Activated naive CD8-positive, alpha-beta T cell treated with anti-CD3 and anti-CD28 coated beads, Interleukin-2, amount 10 ng/mL, durations not matched to agents 7 days and 5 days (primary cell): ENCODE measurements at regions not wholly inside any gene's neighbourhood (a gene's known extent, or its start where the extent isn't known, plus 50 kb on each side); places are given as distances from the start of the nearest gene placed in this dataset.
"Not testable (repeated sequence)": the region's sequence is repeated elsewhere in the genome, so short reads cannot be mapped to it uniquely, and the experiment has no call there.

ENCODE experiments used
- ATAC-seq: fragments of 150-1000 bp; cut with Tn5 transposase; one replicate; pipeline ENCODE4 v1.10.0; 2021; ENCODE audit warnings: low read depth, moderate library complexity
- POLR2A ChIA-PET: fragments of 350-600 bp; sonication (Branson Sonifier 250); formaldehyde crosslinking; loops from one replicate; lab custom pipeline; 2021; ENCODE audit warnings: antibody characterized with exemption; lab: Charles Lee
- DNase-seq: peaks from one replicate; pipeline ENCODE4 v3.0.0; 2021
- H3K27ac Mint-ChIP-seq: one replicate; pipeline ENCODE4 v1.8.0; 2022; ENCODE audit warnings: mild to moderate bottlenecking, mixed read lengths
- H3K27me3 Mint-ChIP-seq: one replicate; pipeline ENCODE4 v1.8.0; 2022; ENCODE audit warnings: mild to moderate bottlenecking, moderate library complexity, mixed read lengths
- H3K36me3 Mint-ChIP-seq: one replicate; pipeline ENCODE4 v1.8.0; 2021; ENCODE audit warnings: mild to moderate bottlenecking, mixed read lengths
- H3K4me1 Mint-ChIP-seq: one replicate; pipeline ENCODE4 v1.8.0; 2021; ENCODE audit warnings: mixed read lengths
- H3K4me3 Mint-ChIP-seq: one replicate; pipeline ENCODE4 v1.8.0; 2022; ENCODE audit warnings: mild to moderate bottlenecking, moderate library complexity, mixed read lengths
- H3K9me3 Mint-ChIP-seq: one replicate; pipeline ENCODE4 v1.8.0; 2021; ENCODE audit warnings: mixed read lengths

- Mint-ChIP-seq H3K36me3 (no peaks in the 10 kb centered on the region), H3K4me3 (no peak overlapping the region), H3K9me3 (no peaks in the 10 kb centered on the region), H3K27me3 (no peaks in the 10 kb centered on the region), H3K27ac (no peak overlapping the region), H3K4me1 (no peaks in the 10 kb centered on the region)
- ATAC-seq (no peak), DNase-seq (no peak)
- POLR2A ChIA-PET = no interaction called here
These were observed 554.6 kb upstream of the ANO3 start for GRCh38 chr11:25777343-25777742.

- no peak overlapping the region for H3K4me3 Mint-ChIP-seq
- no peak overlapping the region for H3K27ac Mint-ChIP-seq
- ATAC-seq (no peak), DNase-seq (no peak)
- H3K36me3 Mint-ChIP-seq = no peaks in the 10 kb centered on the region
- no peaks in the 10 kb centered on the region for H3K4me1 Mint-ChIP-seq
- H3K27me3 Mint-ChIP-seq = no peaks in the 10 kb centered on the region
- peaks cover 3% of the 10 kb centered on the region for H3K9me3 Mint-ChIP-seq
- POLR2A ChIA-PET = no interaction called here
These were observed 552.9 kb upstream of the ANO3 start for GRCh38 chr11:25779033-25779432.

- ATAC-seq (no peak), DNase-seq (no peak)
- Mint-ChIP-seq H3K9me3 (peaks cover 3% of the 10 kb centered on the region), H3K27me3 (no peaks in the 10 kb centered on the region), H3K4me1 (no peaks in the 10 kb centered on the region), H3K36me3 (no peaks in the 10 kb centered on the region), H3K4me3 (no peak overlapping the region), H3K27ac (no peak overlapping the region)
- POLR2A ChIA-PET = no interaction called here
These were observed 544.5 kb upstream of the ANO3 start for GRCh38 chr11:25787416-25787815.

DNA sequence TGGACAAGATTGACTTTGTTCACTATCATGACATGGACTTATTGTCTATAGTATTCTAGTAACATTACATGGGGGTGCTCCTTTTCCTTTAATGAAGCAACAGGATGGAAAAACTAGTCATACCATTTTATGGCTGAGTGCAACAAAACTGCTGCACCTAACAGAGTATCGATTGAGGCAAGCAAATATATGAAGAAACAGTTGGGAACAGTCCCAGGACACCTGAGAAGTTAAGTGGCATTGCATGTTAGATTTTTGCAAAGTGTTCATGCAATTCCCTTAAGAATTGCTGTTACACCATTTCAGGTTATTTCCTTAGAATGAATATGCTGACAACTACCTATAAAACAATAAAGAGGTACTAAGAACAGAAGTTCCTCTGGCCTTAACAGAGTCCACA is 541.5 kb upstream of the ANO3 start:
- ATAC-seq (no peak), DNase-seq (no peak)
- H3K27ac Mint-ChIP-seq = no peak overlapping the region
- no peaks in the 10 kb centered on the region for H3K27me3 Mint-ChIP-seq
- no peaks in the 10 kb centered on the region for H3K36me3 Mint-ChIP-seq
- no peaks in the 10 kb centered on the region for H3K4me1 Mint-ChIP-seq
- H3K9me3 Mint-ChIP-seq = peaks cover 2% of the 10 kb centered on the region
- POLR2A ChIA-PET = no interaction called here
- no peak overlapping the region for H3K4me3 Mint-ChIP-seq

- H3K4me3 Mint-ChIP-seq = no peak overlapping the region
- no peak overlapping the region for H3K27ac Mint-ChIP-seq
- H3K9me3 Mint-ChIP-seq = peaks cover 2% of the 10 kb centered on the region
- POLR2A ChIA-PET = no interaction called here
- no peaks in the 10 kb centered on the region for H3K27me3 Mint-ChIP-seq
- H3K4me1 Mint-ChIP-seq = no peaks in the 10 kb centered on the region
- DNase-seq = no peak
- no peaks in the 10 kb centered on the region for H3K36me3 Mint-ChIP-seq
- no peak for ATAC-seq
These were observed 538.3 kb upstream of the ANO3 start for GRCh38 chr11:25793637-25794036.

- Mint-ChIP-seq H3K27me3 (no peaks in the 10 kb centered on the region), H3K9me3 (peaks cover 2% of the 10 kb centered on the region), H3K27ac (no peak overlapping the region), H3K4me1 (no peaks in the 10 kb centered on the region), H3K36me3 (no peaks in the 10 kb centered on the region), H3K4me3 (no peak overlapping the region)
- DNase-seq (no peak), ATAC-seq (no peak)
- POLR2A ChIA-PET = no interaction called here
These were observed 537.1 kb upstream of the ANO3 start for GRCh38 chr11:25794804-25795203.

DNA sequence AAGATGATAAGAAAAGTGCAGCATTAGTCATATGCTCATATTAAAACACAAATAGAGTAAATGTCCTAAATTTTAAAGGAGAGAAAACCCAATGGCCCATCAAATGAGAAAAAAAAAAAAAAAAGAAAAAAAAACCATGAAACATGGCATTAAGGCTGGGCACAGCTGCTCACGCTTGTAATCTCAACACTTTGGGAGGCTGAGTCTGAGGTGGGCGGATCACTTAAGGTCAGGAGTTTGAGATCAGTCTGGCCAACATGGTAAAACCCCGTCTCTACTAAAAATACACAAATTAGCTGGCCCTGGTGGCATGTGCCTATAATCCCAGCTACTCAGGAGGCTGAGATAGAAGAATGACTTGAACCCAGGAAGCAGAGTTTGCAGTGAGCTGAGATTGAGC is 515.5 kb upstream of the ANO3 start:
- ATAC-seq (no peak), DNase-seq (no peak)
- H3K27ac Mint-ChIP-seq = no peak overlapping the region
- H3K4me1 Mint-ChIP-seq = no peaks in the 10 kb centered on the region
- H3K9me3 Mint-ChIP-seq = no peaks in the 10 kb centered on the region
- H3K27me3 Mint-ChIP-seq = no peaks in the 10 kb centered on the region
- H3K36me3 Mint-ChIP-seq = no peaks in the 10 kb centered on the region
- no peak overlapping the region for H3K4me3 Mint-ChIP-seq
- POLR2A ChIA-PET = no interaction called here

DNA sequence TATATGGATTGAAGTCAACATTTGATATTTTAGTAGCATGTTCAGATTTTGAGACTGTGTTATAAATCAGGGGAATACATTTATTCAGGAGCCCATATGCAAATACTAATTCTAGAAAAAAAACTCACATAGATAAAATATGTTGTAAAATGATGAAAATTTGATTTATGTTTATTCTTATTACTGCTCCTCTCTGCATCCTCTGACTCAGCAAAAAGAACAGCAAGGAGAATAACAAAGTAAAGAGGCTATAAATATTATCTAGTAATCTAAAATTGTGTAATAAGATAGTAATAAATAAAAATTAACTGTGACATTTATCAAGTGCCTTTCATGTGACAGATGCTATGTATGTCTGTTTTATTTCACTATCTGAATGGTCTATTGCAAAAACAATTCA is 507.2 kb upstream of the ANO3 start:
- Mint-ChIP-seq H3K9me3 (peaks cover 2% of the 10 kb centered on the region), H3K27ac (no peak overlapping the region), H3K27me3 (no peaks in the 10 kb centered on the region), H3K4me1 (no peaks in the 10 kb centered on the region), H3K4me3 (no peak overlapping the region), H3K36me3 (no peaks in the 10 kb centered on the region)
- DNase-seq (no peak), ATAC-seq (no peak)
- POLR2A ChIA-PET = no interaction called here

GRCh38 chr11:25831485-25831884 is 500.4 kb upstream of the ANO3 start:
- ATAC-seq, H3K4me1 Mint-ChIP-seq, H3K9me3 Mint-ChIP-seq, H3K27me3 Mint-ChIP-seq, H3K4me3 Mint-ChIP-seq, DNase-seq, POLR2A ChIA-PET, H3K36me3 Mint-ChIP-seq, H3K27ac Mint-ChIP-seq: not testable (repeated sequence)

GRCh38 chr11:25838918-25839625 is 492.9 kb upstream of the ANO3 start:
- POLR2A ChIA-PET = no interaction called here
- Mint-ChIP-seq H3K4me1 (no peaks in the 10 kb centered on the region), H3K36me3 (no peaks in the 10 kb centered on the region), H3K27ac (no peak overlapping the region), H3K9me3 (peaks cover 3% of the 10 kb centered on the region), H3K4me3 (no peak overlapping the region), H3K27me3 (no peaks in the 10 kb centered on the region)
- DNase-seq (no peak), ATAC-seq (no peak)

- no peak overlapping the region for H3K4me3 Mint-ChIP-seq
- POLR2A ChIA-PET = no interaction called here
- H3K27ac Mint-ChIP-seq = no peak overlapping the region
- no peaks in the 10 kb centered on the region for H3K4me1 Mint-ChIP-seq
- no peaks in the 10 kb centered on the region for H3K27me3 Mint-ChIP-seq
- DNase-seq = no peak
- no peaks in the 10 kb centered on the region for H3K36me3 Mint-ChIP-seq
- no peak for ATAC-seq
- H3K9me3 Mint-ChIP-seq = no peaks in the 10 kb centered on the region
These were observed 487.1 kb upstream of the ANO3 start for GRCh38 chr11:25844811-25845210.

GRCh38 chr11:25855916-25856315 is 476.0 kb upstream of the ANO3 start:
- Mint-ChIP-seq H3K4me1 (no peaks in the 10 kb centered on the region), H3K9me3 (no peaks in the 10 kb centered on the region), H3K4me3 (no peak overlapping the region), H3K27me3 (no peaks in the 10 kb centered on the region), H3K27ac (no peak overlapping the region), H3K36me3 (no peaks in the 10 kb centered on the region)
- ATAC-seq (no peak), DNase-seq (no peak)
- POLR2A ChIA-PET = no interaction called here

DNA sequence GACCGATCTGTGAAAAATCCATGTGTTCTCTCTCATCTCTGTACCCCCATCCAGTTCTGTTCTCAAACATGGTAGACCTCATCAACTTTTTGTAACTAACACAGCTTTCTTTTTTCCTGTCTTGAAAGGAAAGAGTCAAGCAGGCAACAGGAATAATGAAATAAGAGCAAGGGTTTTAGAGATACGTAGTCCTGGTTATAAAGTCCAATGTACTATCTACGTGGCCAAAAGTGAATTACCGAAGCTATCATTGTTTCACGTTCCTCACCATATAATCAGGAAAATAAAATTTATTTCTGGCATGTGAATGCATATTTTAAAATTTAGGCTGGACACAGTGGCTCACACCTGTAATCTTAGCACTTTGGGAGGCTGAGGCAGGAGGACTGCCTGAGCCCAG is 472.2 kb upstream of the ANO3 start:
- Mint-ChIP-seq H3K27ac (no peak overlapping the region), H3K4me1 (no peaks in the 10 kb centered on the region), H3K36me3 (no peaks in the 10 kb centered on the region), H3K9me3 (no peaks in the 10 kb centered on the region), H3K27me3 (no peaks in the 10 kb centered on the region), H3K4me3 (no peak overlapping the region)
- no peak for DNase-seq
- POLR2A ChIA-PET = no interaction called here
- no peak for ATAC-seq

DNA sequence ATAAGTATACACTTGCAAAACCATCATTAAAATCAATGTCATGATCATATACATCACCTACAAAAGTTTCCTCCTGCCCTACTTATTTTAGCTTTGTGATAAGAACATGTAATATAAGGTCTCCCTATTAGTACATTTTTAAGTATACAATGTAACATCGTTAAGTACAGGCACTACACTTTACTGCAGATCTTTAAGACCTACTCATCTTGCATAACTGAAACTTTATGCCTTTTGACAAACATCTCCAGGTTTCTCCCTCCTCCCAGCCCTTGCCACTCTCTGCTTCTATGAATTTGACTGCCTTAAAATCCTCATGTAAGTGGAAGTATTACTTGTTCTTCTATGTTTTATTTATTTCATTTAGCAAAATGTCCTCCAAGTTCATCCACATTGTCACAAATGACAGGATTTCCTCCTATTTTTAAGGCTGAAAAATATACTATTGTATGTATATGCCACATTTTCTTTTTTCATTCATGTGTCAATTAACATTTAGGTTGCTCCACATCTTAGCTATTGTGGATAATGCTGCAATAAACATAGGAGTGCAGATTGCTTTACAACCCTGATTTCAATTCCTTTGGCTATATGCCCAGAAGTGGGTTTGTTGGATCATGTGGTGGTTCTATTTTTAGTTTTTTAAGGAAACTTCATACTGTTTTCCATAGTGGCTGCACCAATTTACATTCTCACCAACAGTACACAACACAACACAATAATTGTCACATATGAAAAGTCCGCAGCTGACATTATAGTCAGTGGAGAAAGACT is 471.1 kb upstream of the ANO3 start:
- Mint-ChIP-seq H3K4me3 (no peak overlapping the region), H3K27ac (no peak overlapping the region), H3K9me3 (no peaks in the 10 kb centered on the region), H3K27me3 (no peaks in the 10 kb centered on the region), H3K36me3 (no peaks in the 10 kb centered on the region), H3K4me1 (no peaks in the 10 kb centered on the region)
- no peak for ATAC-seq
- DNase-seq = no peak
- POLR2A ChIA-PET = no interaction called here
